ENCODE measurements at regions not wholly inside any gene's neighbourhood (a gene's known extent, or its start where the extent isn't known, plus 50 kb on each side); places are given as distances from the start of the nearest gene placed in this dataset.

GRCh38 chr5:84862132-84862531 lies 477.5 kb upstream of the EDIL3 start:
- H2BK5ac ChIP-seq (ENCODE audit: low read depth, low read length), result 0 out of 2 replicates have a peak overlapping the region, but pooled peaks have one; percentile 52
- no peak overlapping the region for H2BK15ac ChIP-seq (ENCODE audit: low read length)
- no peaks in the 10 kb centered on the region for H3K23me2 ChIP-seq (ENCODE audit: low read depth, low read length)
- H3K79me2 ChIP-seq (ENCODE audit: control insufficient read depth in 1 of 2, insufficient read depth in 2 of 2, low read length in 2 of 2), result no peaks in the 10 kb centered on the region
- no peak overlapping the region for H4K91ac ChIP-seq (replicated peaks; ENCODE audit: insufficient read length, low read length)
- no peak overlapping the region for H3K4me3 ChIP-seq (ENCODE audit: extremely low read depth in 1 of 4, insufficient read depth in 2 of 4, low read depth in 3 of 4, low read length in 4 of 4)
- no peaks in the 10 kb centered on the region for H3K36me3 ChIP-seq (ENCODE audit: control insufficient read depth in 2 of 4, insufficient read depth in 4 of 4, low read length in 3 of 4)
- H3K4ac ChIP-seq (replicated peaks; ENCODE audit: insufficient read length, low read depth, low read length), result no peak overlapping the region
- H4K20me1 ChIP-seq (replicated peaks in 1 of 2; ENCODE audit: control insufficient read depth in 1 of 2, insufficient read depth in 2 of 2, low read length in 2 of 2), result no peaks in the 10 kb centered on the region
- no peak overlapping the region for H2AK5ac ChIP-seq (ENCODE audit: low read depth, low read length)
- H3K14ac ChIP-seq (ENCODE audit: insufficient read length), result no peak overlapping the region
- no peak overlapping the region for H3K23ac ChIP-seq (ENCODE audit: insufficient read length)
- H3K9ac ChIP-seq (replicated peaks in 1 of 4; ENCODE audit: extremely low read depth in 1 of 4, low read depth in 3 of 4, low read length in 3 of 4), result no peak overlapping the region
- H4K8ac ChIP-seq (ENCODE audit: extremely low read depth, insufficient read depth, low read length), result no peak overlapping the region
- peak overlapping the region; percentile 50; the same call in 1 of the 2 replicates for H2BK12ac ChIP-seq (ENCODE audit: low read depth, low read length)
- CTCF ChIA-PET (ENCODE audit: partially characterized antibody), result no interaction called here
- FAIRE-seq (no peak), DNase-seq (ENCODE audit: low read depth in 1 of 2, low spot score in 2 of 2) (no peak)
- no peak overlapping the region for H2AFZ ChIP-seq (ENCODE audit: low read length)
- H4K5ac ChIP-seq (ENCODE audit: insufficient read length, low read depth, low read length), result no peak overlapping the region
- POLR2A ChIA-PET (ENCODE audit: partially characterized antibody), result no interaction called here
- no peak overlapping the region for H3K4me2 ChIP-seq (ENCODE audit: insufficient read depth in 1 of 2, low read depth in 2 of 2, low read length in 2 of 2)
- no peak overlapping the region for H3K56ac ChIP-seq (replicated peaks; ENCODE audit: insufficient read length, low read depth, low read length)
- H3K9me3 ChIP-seq (ENCODE audit: insufficient read depth in 2 of 2, low read depth in 1 of 2, low read length in 1 of 2), result no peaks in the 10 kb centered on the region
- no peak overlapping the region for H2BK120ac ChIP-seq (replicated peaks; ENCODE audit: low read depth, low read length)
- H3K79me1 ChIP-seq (ENCODE audit: low read depth, low read length), result no peaks in the 10 kb centered on the region
- peaks cover 0 to 4% (median 3%) of the 10 kb centered on the region in 4 experiments; a peak in 4 of 7 replicates for H3K4me1 ChIP-seq (replicated peaks in 1 of 4; ENCODE audit: control insufficient read depth in 3 of 4, insufficient read depth in 4 of 4, low read length in 3 of 4)
- WGBS, 2 experiments (ENCODE audit: extremely low coverage in 1 of 2, insufficient coverage in 1 of 2, insufficient read length in 1 of 2, insufficient replicate concordance in 2 of 2, low coverage in 1 of 2, low lambda C conversion rate in 2 of 2, missing lambda C conversion rate in 1 of 2), result 77% methylated on average over 7 of the region's 7 CpGs; no CpG with 5 or more reads in 1 of the 2 experiments
- H3K27me3 ChIP-seq (replicated peaks in 1 of 4; ENCODE audit: control insufficient read depth in 3 of 4, extremely low read depth in 1 of 4, insufficient read depth in 3 of 4, low read length in 3 of 4), result no peaks in the 10 kb centered on the region
- no peak overlapping the region; the same call in 1 of the 2 replicates for H3K18ac ChIP-seq (ENCODE audit: extremely low read depth, low read length)
- H3K27ac ChIP-seq (ENCODE audit: low read depth, low read length), result no peak overlapping the region
- H2BK20ac ChIP-seq (ENCODE audit: low read length), result peak overlapping the region; percentile 88; the same call in 1 of the 2 replicates
- no peak for TF ChIP-seq SP1 (IDR thresholded peaks at IDR 0.05; ENCODE audit: low read depth, low read length)
- no peak for TF ChIP-seq RBBP5 (IDR thresholded peaks at IDR 0.05; ENCODE audit: borderline replicate concordance, low read depth, low read length)
- TF ChIP-seq TEAD4 (IDR thresholded peaks at IDR 0.05; ENCODE audit: low read depth, low read length), result no peak
- TF ChIP-seq BACH1 (IDR thresholded peaks at IDR 0.05; ENCODE audit: low read length), result no peak

Data from H1 (cell line).